Muscle of back (tissue), 3 donors: ENCODE measurements at regions not wholly inside any gene's neighbourhood (a gene's known extent, or its start where the extent isn't known, plus 50 kb on each side); places are given as distances from the start of the nearest gene placed in this dataset.
"Not testable (repeated sequence)": the region's sequence is repeated elsewhere in the genome, so short reads cannot be mapped to it uniquely, and the experiment has no call there.

Experiments
- DNase-seq, 3 donors: peaks; one replicate each; pipeline versions ENCODE4 v3.0.0 to v3.0.0-alpha.2; 2013

GRCh38 chr20:5393218-5393870, 76.6 kb upstream of the PROKR2 start:
- no peak for DNase-seq

GRCh38 chr20:5390720-5391119, 74.0 kb upstream of the PROKR2 start:
- no peak for DNase-seq

GRCh38 chr20:5386846-5387245, 70.1 kb upstream of the PROKR2 start:
- DNase-seq, result not testable (repeated sequence)

- not testable (repeated sequence) for DNase-seq
Measured at GRCh38 chr20:5381527-5381926, 64.8 kb upstream of the PROKR2 start.

GRCh38 chr20:5377484-5377883, 60.7 kb upstream of the PROKR2 start:
- no peak for DNase-seq

GRCh38 chr20:5376228-5376627, 59.5 kb upstream of the PROKR2 start:
- DNase-seq, result no peak

GRCh38 chr20:5374171-5374570, 57.4 kb upstream of the PROKR2 start:
- peak in 1 of 3 donors; percentile 16 for DNase-seq

- no peak for DNase-seq
Measured at GRCh38 chr20:5372371-5372770, 55.6 kb upstream of the PROKR2 start.

- no peak for DNase-seq
Measured at GRCh38 chr20:5369629-5370028, 52.9 kb upstream of the PROKR2 start.
